OCI-LY3 (cell line): ENCODE measurements at regions not wholly inside any gene's neighbourhood (a gene's known extent, or its start where the extent isn't known, plus 50 kb on each side); places are given as distances from the start of the nearest gene placed in this dataset.

ENCODE experiments used
- H2AFZ ChIP-seq: fragments of 200-600, 300-600 bp; shearing (Covaris generic); 2 replicates; pipeline ENCODE4 v1.6.0; 2014; ENCODE audit warnings: antibody characterized with exemption, low read depth, low read length
- H3K27ac ChIP-seq: fragments of 200-600, 300-600 bp; sonication (generic); 2 replicates; pipeline ENCODE4 v1.5.1; 2014; ENCODE audit warnings: mild to moderate bottlenecking, low read length, moderate library complexity, mixed read lengths
- H3K27me3 ChIP-seq: fragments of 200-600, 300-600 bp; sonication (generic); 2 replicates; pipeline ENCODE4 v1.6.1; 2014; ENCODE audit warnings: low read depth, low read length, mixed read lengths
- H3K36me3 ChIP-seq: fragments of 200-600, 300-600 bp; sonication (generic); replicated peaks from 2 replicates; pipeline ENCODE3; 2014; ENCODE audit warnings: low read depth, low read length, mixed read lengths
- H3K4me1 ChIP-seq: fragments of 300-600, 200-600 bp; sonication (generic); 2 replicates; pipeline ENCODE4 v1.6.1; 2014; ENCODE audit warnings: low read length, mixed read lengths
- H3K4me2 ChIP-seq: fragments of 200-600, 300-600 bp; sonication (generic); 2 replicates; pipeline ENCODE4 v1.6.1; 2014; ENCODE audit warnings: low read length, mixed read lengths
- H3K4me3 ChIP-seq: fragments of 300-600, 200-600 bp; sonication (generic); 2 replicates; pipeline ENCODE4 v1.5.1; 2014; ENCODE audit warnings: antibody characterized with exemption, mild to moderate bottlenecking, low read length, moderate library complexity
- H3K79me2 ChIP-seq: fragments of 300-600, 200-600 bp; shearing (Covaris generic); 2 replicates; pipeline ENCODE4 v1.6.1; 2014; ENCODE audit warnings: mild to moderate bottlenecking, low read length, mixed read lengths
- H3K9ac ChIP-seq: fragments of 300-600, 200-600 bp; shearing (Covaris generic); 2 replicates; pipeline ENCODE4 v1.6.0; 2014; ENCODE audit warnings: mild to moderate bottlenecking, low read length, moderate library complexity
- H3K9me3 ChIP-seq: fragments of 200-600, 300-600 bp; shearing (Covaris generic); 2 replicates; pipeline ENCODE4 v1.6.1; 2014; ENCODE audit warnings: low read length, mixed read lengths; ENCODE audit not compliant: insufficient read depth
- H4K20me1 ChIP-seq: fragments of 200-600, 300-600 bp; sonication (generic); 2 replicates; pipeline ENCODE4 v1.6.1; 2016; ENCODE audit warnings: low read length, mixed read lengths; ENCODE audit not compliant: insufficient read depth
- CTCF ChIP-seq: fragments of 200-600, 300-600 bp; sonication (generic); IDR thresholded peaks from 2 replicates; pipeline ENCODE4 v1.5.1; 2014; ENCODE audit warnings: antibody characterized with exemption, low read length, low read depth
- EZH2phosphoT487 ChIP-seq: fragments of 200-600 bp; shearing (Covaris generic); IDR thresholded peaks from 2 replicates; pipeline ENCODE4 v1.6.1; 2018; ENCODE audit warnings: antibody characterized with exemption, mixed run types, low read depth

DNA sequence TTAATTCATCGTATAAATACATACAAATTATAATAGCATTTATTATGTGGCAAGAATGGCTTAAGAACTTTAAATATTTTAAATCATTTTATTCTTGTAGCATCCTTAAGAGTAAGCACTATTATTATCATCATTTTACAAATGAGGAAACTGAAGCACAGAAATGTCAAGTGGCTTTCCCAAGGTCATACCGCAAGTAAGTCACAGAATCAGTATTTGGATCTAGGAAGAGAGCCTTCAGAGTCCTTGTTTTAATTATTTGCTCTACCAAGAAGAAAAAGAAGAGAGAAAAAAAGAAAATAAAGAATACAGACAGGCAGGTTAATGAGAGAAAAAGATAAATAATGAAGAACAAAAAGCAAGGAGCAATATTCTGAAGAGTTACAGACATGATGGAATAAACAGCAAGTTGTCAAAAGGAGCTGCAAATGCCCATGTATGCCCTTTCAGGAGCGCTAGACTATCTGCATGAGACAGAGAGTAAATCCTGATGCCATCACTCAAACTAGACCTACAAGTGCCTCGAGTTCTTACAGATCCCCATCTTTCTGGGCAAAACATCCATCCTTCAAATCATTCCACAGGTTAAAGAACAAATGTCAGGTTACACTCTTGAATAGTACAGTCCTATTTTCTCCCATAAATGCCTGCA lies 57.8 kb upstream of the ETAA1 start:
- H3K27ac ChIP-seq, result no peak overlapping the region
- TF ChIP-seq EZH2phosphoT487 (no peak), CTCF (no peak)
- no peaks in the 10 kb centered on the region for H3K36me3 ChIP-seq
- H2AFZ ChIP-seq, result no peak overlapping the region
- no peaks in the 10 kb centered on the region for H4K20me1 ChIP-seq
- no peaks in the 10 kb centered on the region for H3K4me1 ChIP-seq
- no peaks in the 10 kb centered on the region for H3K9me3 ChIP-seq
- no peak overlapping the region for H3K4me3 ChIP-seq
- H3K27me3 ChIP-seq, result no peaks in the 10 kb centered on the region
- no peak overlapping the region for H3K9ac ChIP-seq
- no peak overlapping the region for H3K4me2 ChIP-seq
- H3K79me2 ChIP-seq, result no peaks in the 10 kb centered on the region

- H3K4me2 ChIP-seq, result no peak overlapping the region
- H3K79me2 ChIP-seq, result no peaks in the 10 kb centered on the region
- H2AFZ ChIP-seq, result no peak overlapping the region
- no peak overlapping the region for H3K27ac ChIP-seq
- no peak overlapping the region for H3K9ac ChIP-seq
- H3K36me3 ChIP-seq, result no peaks in the 10 kb centered on the region
- H3K4me1 ChIP-seq, result no peaks in the 10 kb centered on the region
- H3K27me3 ChIP-seq, result no peaks in the 10 kb centered on the region
- no peak overlapping the region for H3K4me3 ChIP-seq
- H4K20me1 ChIP-seq, result no peaks in the 10 kb centered on the region
- TF ChIP-seq EZH2phosphoT487 (no peak), CTCF (no peak)
- H3K9me3 ChIP-seq, result no peaks in the 10 kb centered on the region
Observed at GRCh38 chr2:67340133-67341011, 56.8 kb upstream of the ETAA1 start.

GRCh38 chr2:67341012-67341318 lies 56.2 kb upstream of the ETAA1 start:
- Histone ChIP-seq H3K4me3 (no peak overlapping the region), H3K27me3 (no peaks in the 10 kb centered on the region)

More at GRCh38 chr2:67341012-67341318, 56.2 kb upstream of the ETAA1 start:
- Histone ChIP-seq H3K4me2 (no peak overlapping the region), H2AFZ (no peak overlapping the region), H3K9ac (no peak overlapping the region), H4K20me1 (no peaks in the 10 kb centered on the region), H3K79me2 (no peaks in the 10 kb centered on the region), H3K9me3 (no peaks in the 10 kb centered on the region), H3K4me1 (no peaks in the 10 kb centered on the region), H3K27ac (no peak overlapping the region), H3K36me3 (no peaks in the 10 kb centered on the region)
- no peak for TF ChIP-seq EZH2phosphoT487
- no peak for TF ChIP-seq CTCF
